IPS-NIHi7 (cell line): ENCODE measurements at regions not wholly inside any gene's neighbourhood (a gene's known extent, or its start where the extent isn't known, plus 50 kb on each side); places are given as distances from the start of the nearest gene placed in this dataset.

Experiments used
- DNase-seq: peaks from one replicate; pipeline ENCODE4 v3.0.0; 2012; ENCODE audit warnings: mixed read lengths; ENCODE audit errors: extremely low spot score

DNA sequence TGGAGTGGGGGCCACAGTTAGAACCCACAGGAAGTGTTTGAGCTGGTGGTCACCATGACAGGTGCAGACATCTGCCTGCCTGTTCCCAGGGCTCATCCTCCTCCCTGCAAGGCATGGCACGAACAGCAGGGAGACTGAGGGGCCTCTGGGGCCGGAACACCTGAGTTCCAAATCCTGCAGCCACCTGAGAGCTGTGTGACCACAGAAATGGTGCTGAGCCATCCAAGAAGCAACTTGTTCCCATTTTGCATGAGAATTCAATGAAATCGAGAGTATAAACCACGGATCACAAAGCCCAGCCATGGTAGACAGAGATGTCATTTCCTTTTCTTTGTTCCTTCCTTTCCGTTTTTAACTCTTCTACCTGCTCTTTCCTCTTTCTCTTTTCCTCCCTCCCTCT lies 268.6 kb downstream of the FOXA2 start:
- DNase-seq: no peak

DNA sequence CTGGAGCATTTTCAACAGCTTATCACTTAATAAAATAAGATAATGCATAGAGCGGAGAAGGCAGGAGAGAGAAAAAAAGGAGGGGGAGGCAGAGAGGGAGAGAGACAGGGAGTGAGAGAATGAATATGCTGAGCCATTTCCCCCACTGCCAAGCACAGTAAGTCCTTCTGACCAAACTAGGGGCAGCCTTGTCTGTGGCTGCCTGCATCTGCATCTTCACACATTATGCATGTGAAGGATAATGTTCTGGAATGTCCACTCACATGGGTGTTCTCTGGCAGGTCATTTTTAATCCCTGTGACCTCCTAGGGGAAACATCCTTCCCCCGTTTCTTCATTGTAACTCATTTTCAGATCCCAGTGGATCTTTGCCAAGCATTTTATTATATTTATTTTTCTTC lies 269.3 kb downstream of the FOXA2 start:
- no peak for DNase-seq

- DNase-seq: peak; percentile 59
These were observed 271.5 kb downstream of the FOXA2 start for GRCh38 chr20:22312744-22313346.

DNA sequence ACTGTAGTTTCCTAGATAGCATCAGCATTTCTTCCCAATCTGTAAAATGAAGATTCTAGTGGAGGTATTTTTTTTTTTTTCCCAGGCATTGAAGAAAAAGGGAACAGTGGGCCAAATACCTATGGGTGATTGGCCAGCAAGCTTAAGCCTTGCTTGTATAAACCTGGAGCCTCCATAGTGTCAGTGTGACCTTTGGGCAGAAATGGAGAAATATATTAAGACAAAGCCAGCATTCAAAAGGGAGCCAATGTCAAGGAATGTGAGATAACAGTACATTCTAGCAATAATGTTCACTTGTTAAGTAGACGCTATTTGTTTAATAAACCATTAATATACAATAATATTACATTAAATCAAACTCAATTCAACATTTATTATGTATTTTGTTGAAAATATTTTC lies 275.4 kb downstream of the FOXA2 start:
- DNase-seq: no peak

GRCh38 chr20:22307409-22307808 lies 277.0 kb downstream of the FOXA2 start:
- no peak for DNase-seq

DNA sequence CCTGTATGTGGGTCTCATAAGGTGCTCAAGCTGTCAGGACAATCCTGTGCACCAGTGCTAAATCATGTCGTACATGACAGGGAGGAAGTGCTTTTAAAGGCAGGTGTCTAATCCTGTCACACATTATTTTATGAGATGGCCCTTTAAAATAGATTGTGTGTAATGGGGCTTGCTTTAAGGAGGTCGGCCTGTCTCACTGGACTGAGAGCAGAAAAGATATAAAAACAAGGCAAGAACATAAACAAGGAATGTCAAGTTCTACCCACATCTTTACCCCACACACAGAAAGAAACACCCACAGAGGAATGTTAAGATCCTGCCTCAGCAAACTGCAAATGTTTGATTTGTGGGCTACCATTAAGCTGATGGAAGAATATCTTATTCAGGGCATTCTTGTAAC lies 279.0 kb downstream of the FOXA2 start:
- no peak for DNase-seq

DNA sequence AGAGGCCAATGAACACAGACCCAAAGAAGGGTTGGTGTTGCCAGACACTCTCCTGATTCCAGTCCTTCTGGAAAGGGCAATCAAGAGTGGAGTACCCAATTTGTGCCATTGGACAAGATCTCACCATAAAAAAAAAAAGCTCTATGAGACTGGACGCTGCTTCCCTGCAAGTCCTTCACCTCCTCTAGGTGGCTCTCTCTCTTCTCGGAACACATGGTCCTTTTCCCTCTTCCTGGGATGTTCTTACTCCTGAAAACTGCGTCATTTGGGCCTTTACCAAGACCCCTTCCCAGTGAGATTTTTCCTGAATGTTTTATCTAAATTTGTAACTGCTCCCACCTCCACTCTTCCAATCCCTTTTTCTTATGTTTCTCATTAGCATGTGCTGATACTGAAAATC lies 280.8 kb downstream of the FOXA2 start:
- peak; percentile 52 for DNase-seq

DNA sequence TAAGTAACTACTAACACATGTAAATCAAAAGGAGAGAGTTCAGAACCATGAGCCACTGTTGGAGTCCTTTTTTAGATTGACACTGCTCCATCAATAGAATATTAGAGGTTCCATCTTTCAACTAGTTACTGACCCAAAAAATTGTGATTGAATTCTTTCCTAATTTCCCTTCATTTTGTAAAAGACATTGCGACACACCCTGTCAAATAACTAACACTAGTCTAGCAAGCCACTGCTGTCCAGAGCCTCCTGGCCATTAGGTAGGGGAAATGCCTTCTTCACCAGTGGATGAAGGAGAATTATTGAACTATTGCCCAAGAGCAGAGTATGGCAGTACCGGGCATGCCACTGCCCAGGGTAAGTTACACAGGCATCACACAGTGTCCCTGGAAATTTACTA lies 282.3 kb downstream of the FOXA2 start:
- DNase-seq: no peak

- DNase-seq: no peak
These were observed 290.5 kb downstream of the FOXA2 start for GRCh38 chr20:22293886-22294285.

DNA sequence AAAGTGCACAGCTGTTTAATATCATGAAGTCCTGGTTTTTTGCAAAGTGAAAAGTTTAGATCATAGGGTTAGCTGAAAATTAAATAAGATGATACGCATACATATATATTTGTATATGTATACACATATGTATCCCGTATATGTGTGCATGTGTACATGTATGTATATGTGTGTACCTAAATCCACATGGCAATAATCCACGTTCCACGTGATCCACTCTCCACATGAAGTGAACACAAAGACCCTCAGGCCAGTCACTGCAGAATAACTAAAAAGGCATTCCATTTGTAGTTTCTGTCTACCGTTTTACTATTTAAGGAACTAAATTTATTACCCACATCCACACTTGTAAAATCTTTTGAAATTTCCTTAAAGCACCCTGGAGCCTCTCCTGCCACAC lies 294.9 kb downstream of the FOXA2 start:
- DNase-seq: no peak

- DNase-seq: no peak
These were observed 295.4 kb downstream of the FOXA2 start for GRCh38 chr20:22288957-22289356.

GRCh38 chr20:22288156-22288555 lies 296.2 kb downstream of the FOXA2 start:
- no peak for DNase-seq

DNA sequence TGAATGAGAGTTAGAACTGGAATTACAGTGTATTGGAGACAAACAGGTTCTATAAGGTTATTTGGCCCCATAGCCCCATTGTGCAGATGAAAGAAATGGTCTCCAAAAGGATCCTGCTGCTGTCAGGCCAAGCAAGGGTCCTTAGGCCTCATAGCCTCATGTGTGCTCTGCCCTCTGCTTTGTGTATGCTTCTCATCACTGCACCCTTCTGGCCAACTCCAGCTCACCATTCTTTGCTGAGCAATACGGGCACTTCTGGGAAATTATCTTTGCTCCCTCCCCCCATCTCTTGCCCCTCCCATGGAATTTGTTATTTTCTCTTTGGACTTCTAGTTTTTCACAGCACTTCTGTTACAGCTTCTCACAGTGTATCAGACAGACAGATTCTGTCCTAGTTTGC lies 298.8 kb downstream of the FOXA2 start:
- peak; percentile 24 for DNase-seq

DNA sequence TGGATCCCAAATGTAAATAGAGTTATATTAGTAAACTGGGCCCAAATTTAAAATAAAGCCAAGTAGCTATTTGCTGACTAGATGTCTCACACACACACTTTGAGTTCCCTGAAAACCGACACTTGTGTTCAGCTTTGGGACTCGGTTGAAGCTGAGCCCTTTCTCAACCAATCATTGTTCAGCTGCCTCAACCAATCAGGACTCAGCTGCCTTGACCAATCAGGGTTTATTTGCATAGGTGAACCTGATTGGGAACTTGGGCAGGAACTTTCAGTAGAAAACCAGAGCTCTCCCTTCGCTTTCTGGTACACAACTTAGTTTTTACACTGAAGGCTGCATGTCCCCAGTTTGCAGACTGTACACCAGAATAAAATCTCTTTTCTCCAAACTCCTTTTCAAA lies 301.7 kb downstream of the FOXA2 start:
- DNase-seq: no peak

- DNase-seq: no peak
These were observed 310.0 kb downstream of the FOXA2 start for GRCh38 chr20:22274330-22274729.

DNA sequence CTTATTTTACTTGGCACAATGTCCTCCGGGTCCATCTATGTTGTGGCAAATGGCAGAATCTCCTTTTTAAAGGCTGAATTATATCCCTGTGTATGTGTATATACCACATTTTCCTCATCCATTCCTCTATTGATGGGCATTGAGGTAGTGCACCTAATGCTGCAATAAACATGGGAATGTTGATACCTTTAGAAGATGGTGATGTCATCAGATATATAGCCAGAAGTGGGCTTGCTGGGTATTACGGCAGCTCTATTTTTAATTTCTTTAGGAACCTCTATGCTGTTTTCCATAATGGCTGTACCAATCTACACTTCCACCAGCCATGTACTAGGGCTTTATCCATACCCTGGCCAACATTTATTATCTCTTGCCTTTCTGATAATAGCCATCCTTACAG lies 315.7 kb downstream of the FOXA2 start:
- no peak for DNase-seq

- DNase-seq: no peak
These were observed 319.5 kb downstream of the FOXA2 start for GRCh38 chr20:22264917-22265316.

GRCh38 chr20:22260506-22260905 lies 323.9 kb downstream of the FOXA2 start:
- no peak for DNase-seq

DNA sequence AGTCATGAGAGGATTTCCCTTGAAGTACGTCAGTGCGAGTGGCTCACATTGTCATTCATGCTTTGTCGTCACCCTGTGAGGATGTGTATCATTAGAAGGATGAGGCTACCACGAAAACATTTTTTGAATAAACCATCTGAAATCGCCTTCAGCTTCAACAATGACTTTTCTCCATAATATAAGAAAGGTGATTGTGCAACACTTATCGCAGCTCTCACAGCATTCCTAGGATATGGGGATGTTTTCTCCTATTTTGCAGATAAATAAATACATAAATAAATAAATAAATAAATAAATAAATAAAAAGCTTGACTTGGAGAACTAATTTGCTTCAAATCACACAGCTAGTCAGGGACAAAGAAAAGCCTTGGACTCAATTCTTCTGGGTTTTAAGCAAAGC lies 326.5 kb downstream of the FOXA2 start:
- DNase-seq: no peak

DNA sequence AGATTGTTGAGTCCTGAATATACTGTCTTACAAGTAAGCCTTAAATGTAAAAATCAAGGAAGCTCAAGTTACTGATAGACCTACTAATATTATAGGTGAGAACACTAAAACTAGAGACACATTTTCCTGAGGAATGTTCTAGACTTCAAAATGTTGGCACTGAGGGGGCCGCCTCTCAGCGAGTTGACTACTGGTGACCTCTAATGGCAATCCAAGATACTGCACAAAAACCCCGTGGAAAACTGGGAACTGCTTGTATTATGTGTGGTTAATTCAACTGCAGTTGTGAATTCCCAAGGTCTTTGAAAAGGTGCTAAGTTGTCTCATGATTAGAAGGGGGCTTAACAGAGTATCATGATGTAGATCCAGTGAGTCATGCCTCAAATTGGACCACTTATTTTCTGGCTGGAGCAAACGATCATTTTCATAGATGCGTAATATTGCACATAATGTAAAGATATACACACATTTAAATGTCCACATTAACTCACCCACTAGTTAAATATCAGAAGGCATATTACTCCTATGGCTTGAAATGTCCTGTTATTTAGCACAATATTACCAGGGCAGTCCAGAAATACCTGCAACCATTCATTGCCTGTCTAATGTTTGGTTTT lies 336.2 kb downstream of the FOXA2 start:
- DNase-seq: peak; percentile 67

GRCh38 chr20:22245139-22245538 lies 339.2 kb downstream of the FOXA2 start:
- no peak for DNase-seq

GRCh38 chr20:22243067-22243466 lies 341.3 kb downstream of the FOXA2 start:
- no peak for DNase-seq

GRCh38 chr20:22241609-22242008 lies 342.8 kb downstream of the FOXA2 start:
- no peak for DNase-seq

GRCh38 chr20:22232923-22233322 lies 351.4 kb downstream of the FOXA2 start:
- DNase-seq: no peak
